AML-193 (cell line): ENCODE measurements at regions not wholly inside any gene's neighbourhood (a gene's known extent, or its start where the extent isn't known, plus 50 kb on each side); places are given as distances from the start of the nearest gene placed in this dataset.

ENCODE experiments used
- DNase-seq, 2 experiments: peaks; one replicate each; lab custom pipeline; 2025; lab: John Stamatoyannopoulos, UW

- no peak for DNase-seq
These were observed 54.0 kb upstream of the PRPS1L1 start for GRCh38 chr7:18081617-18082016.

GRCh38 chr7:18082169-18082568, 54.5 kb upstream of the PRPS1L1 start:
- no peak for DNase-seq

- no peak for DNase-seq
These were observed 58.7 kb upstream of the PRPS1L1 start for GRCh38 chr7:18086165-18087025.

- no peak for DNase-seq
These were observed 59.5 kb upstream of the PRPS1L1 start for GRCh38 chr7:18087026-18087686.

- no peak for DNase-seq
These were observed 60.0 kb upstream of the PRPS1L1 start for GRCh38 chr7:18087687-18088078.

- no peak for DNase-seq
These were observed 68.4 kb upstream of the PRPS1L1 start for GRCh38 chr7:18096087-18096486.

- DNase-seq = no peak
These were observed 74.9 kb upstream of the PRPS1L1 start for GRCh38 chr7:18102576-18102975.

- no peak for DNase-seq
These were observed 76.0 kb upstream of the PRPS1L1 start for GRCh38 chr7:18103436-18104218.

GRCh38 chr7:18109762-18110161, 82.1 kb upstream of the PRPS1L1 start:
- DNase-seq = no peak

- DNase-seq = no peak
These were observed 89.0 kb upstream of the PRPS1L1 start for GRCh38 chr7:18116661-18117060.

GRCh38 chr7:18117482-18117881, 89.8 kb upstream of the PRPS1L1 start:
- no peak for DNase-seq

GRCh38 chr7:18119985-18120384, 92.3 kb upstream of the PRPS1L1 start:
- no peak for DNase-seq

- DNase-seq = no peak
These were observed 96.0 kb upstream of the PRPS1L1 start for GRCh38 chr7:18123508-18124239.

GRCh38 chr7:18125476-18125875, 97.8 kb upstream of the PRPS1L1 start:
- no peak for DNase-seq

GRCh38 chr7:18126281-18126680, 98.6 kb upstream of the PRPS1L1 start:
- no peak for DNase-seq

- DNase-seq = no peak
These were observed 101.2 kb upstream of the PRPS1L1 start for GRCh38 chr7:18128846-18129245.

GRCh38 chr7:18132811-18133210, 105.2 kb upstream of the PRPS1L1 start:
- DNase-seq = no peak

GRCh38 chr7:18133921-18134320, 106.3 kb upstream of the PRPS1L1 start:
- no peak for DNase-seq

- no peak for DNase-seq
These were observed 113.3 kb upstream of the PRPS1L1 start for GRCh38 chr7:18140943-18141342.

- DNase-seq = peak; percentile 21 to 28
These were observed 116.5 kb upstream of the PRPS1L1 start for GRCh38 chr7:18144166-18144565.

- no peak for DNase-seq
These were observed 117.5 kb upstream of the PRPS1L1 start for GRCh38 chr7:18145160-18145559.

GRCh38 chr7:18151422-18151821, 123.8 kb upstream of the PRPS1L1 start:
- DNase-seq = no peak
